A549 (cell line): ENCODE measurements at regions not wholly inside any gene's neighbourhood (a gene's known extent, or its start where the extent isn't known, plus 50 kb on each side); places are given as distances from the start of the nearest gene placed in this dataset.
A peak's percentile ranks its signal among the peaks of the same experiment; 100 is the strongest.

Source experiments
- ATAC-seq, 2 experiments: fragments of 200-7000 bp in 1 of 2; fragments of >200 bp in 1 of 2; cut with Nextera tagmentation in 1 of 2; cut with Tn5 transposase in 1 of 2; 3 replicates each; pipeline versions ENCODE4 v1.8.0 to v1.9.1; 2018 to 2020; ENCODE audit warnings: mild to moderate bottlenecking in 1 of 2, moderate library complexity in 1 of 2
- CTCF ChIA-PET: fragments of 300-600 bp; sonication (Branson Sonifier 250); formaldehyde crosslinking; extraction: SDS; loops from one replicate; lab custom pipeline; 2021; ENCODE audit warnings: antibody characterized with exemption, inconsistent platforms; lab: Yijun Ruan, JAX
- POLR2A ChIA-PET: fragments of 350-600 bp; formaldehyde crosslinking; extraction: SDS; loops from one replicate; lab custom pipeline; 2021; ENCODE audit warnings: antibody characterized with exemption, inconsistent platforms; lab: Yijun Ruan, JAX
- DNase-seq, 2 experiments: peaks; one replicate each; pipeline versions ENCODE4 v3.0.0 to v3.0.0-alpha.2; 2011 to 2016; ENCODE audit warnings: low read depth in 1 of 2, low spot score in 1 of 2
- FAIRE-seq: peaks from 2 replicates; lab custom pipeline; 2011; peaks lifted over from hg19 to GRCh38; lab: Jason Lieb, UNC
- H3K27ac ChIP-seq, 2 experiments: fragments of >200 bp; sonication (Bioruptor Twin); formaldehyde crosslinking; 3 replicates each; pipeline ENCODE4 v1.5.1; 2016 to 2017
- H3K4me1 ChIP-seq: fragments of >200 bp; sonication (Bioruptor Twin); formaldehyde crosslinking; 3 replicates; pipeline ENCODE4 v1.6.1; 2016
- H3K4me2 ChIP-seq: fragments of >200 bp; sonication (Bioruptor Twin); formaldehyde crosslinking; 3 replicates; pipeline ENCODE4 v1.6.1; 2016
- H3K4me3 ChIP-seq: fragments of >200 bp; sonication (Bioruptor Twin); formaldehyde crosslinking; 3 replicates; pipeline ENCODE4 v1.5.1; 2016
- H3K9me3 ChIP-seq: fragments of >200 bp; sonication (Bioruptor Twin); formaldehyde crosslinking; 3 replicates; pipeline ENCODE4 v1.6.1; 2016
- CEBPB ChIP-seq, 2 experiments: fragments of >200 bp in 1 of 2; sonication (Bioruptor Twin) in 1 of 2; formaldehyde crosslinking in 1 of 2; IDR thresholded peaks; 2 replicates each; pipeline ENCODE4 v1.6.1; 2012 to 2016
- EHF ChIP-seq: fragments of 250-450 bp; sonication (Bioruptor Pico); IDR thresholded peaks from 2 replicates; pipeline ENCODE4 v1.5.0; 2020; ENCODE audit warnings: mild to moderate bottlenecking
- EP300 ChIP-seq, 2 experiments: fragments of >200 bp; sonication (Bioruptor Twin); formaldehyde crosslinking; IDR thresholded peaks; 2 replicates in 1 of 2; 3 replicates in 1 of 2; pipeline ENCODE4 v1.6.1; 2016 to 2017
- GATA3 ChIP-seq: IDR thresholded peaks from 2 replicates; pipeline ENCODE4 v1.6.1; 2012; ENCODE audit warnings: borderline replicate concordance
- HOXB13 ChIP-seq: fragments of 250-450 bp; sonication (Bioruptor Pico); IDR thresholded peaks from 2 replicates; pipeline ENCODE4 v1.5.0; 2020; ENCODE audit warnings: low read depth, mild to moderate bottlenecking, moderate library complexity
- HOXB5 ChIP-seq: fragments of 250-450 bp; sonication (Bioruptor Pico); IDR thresholded peaks from 2 replicates; pipeline ENCODE4 v1.5.0; 2020; ENCODE audit warnings: mild to moderate bottlenecking, moderate library complexity
- KDM1A ChIP-seq: fragments of 200-600 bp; sonication (generic); IDR thresholded peaks from 2 replicates; pipeline ENCODE4 v1.6.1; 2016; ENCODE audit warnings: low read depth, mild to moderate bottlenecking
- MAFK ChIP-seq: fragments of 450-650 bp; IDR thresholded peaks from 2 replicates; pipeline ENCODE4 v1.6.1; 2014; ENCODE audit not compliant: partially characterized antibody
- MYC ChIP-seq: IDR thresholded peaks from 2 replicates; pipeline ENCODE4 v1.6.1; 2012; ENCODE audit warnings: mild to moderate bottlenecking, inconsistent platforms, low read length, improper control_type of control experiment, borderline replicate concordance
- NFE2L2 ChIP-seq: fragments of 150-350 bp; conservative IDR thresholded peaks from 2 replicates; pipeline ENCODE4 v1.6.1; 2014; ENCODE audit warnings: low read length
- NPAS2 ChIP-seq: fragments of 250-450 bp; sonication (Bioruptor Pico); IDR thresholded peaks from 2 replicates; pipeline ENCODE4 v1.8.0; 2022; ENCODE audit warnings: mild to moderate bottlenecking, moderate library complexity, borderline replicate concordance
- PHF8 ChIP-seq: fragments of 200-600 bp; sonication (generic); IDR thresholded peaks from 2 replicates; pipeline ENCODE4 v1.6.1; 2016; ENCODE audit warnings: low read depth, mild to moderate bottlenecking, antibody characterized with exemption, moderate library complexity, borderline replicate concordance
- POLR2A ChIP-seq: IDR thresholded peaks from 2 replicates; pipeline ENCODE4 v1.6.1; 2012; ENCODE audit warnings: mild to moderate bottlenecking, low read length
- POLR2AphosphoS2 ChIP-seq: conservative IDR thresholded peaks from 2 replicates; pipeline ENCODE4 v1.6.1; 2012; ENCODE audit warnings: low read length, improper control_type of control experiment, inconsistent platforms
- RAD21 ChIP-seq, 2 experiments: fragments of >200 bp in 1 of 2; sonication (Bioruptor Twin) in 1 of 2; formaldehyde crosslinking in 1 of 2; IDR thresholded peaks in 1 of 2; conservative IDR thresholded peaks in 1 of 2; 2 replicates in 1 of 2; 3 replicates in 1 of 2; pipeline ENCODE4 v1.6.1; 2012 to 2018; ENCODE audit warnings: inconsistent platforms in 1 of 2
- RCOR1 ChIP-seq: fragments of 150-350 bp; IDR thresholded peaks from 2 replicates; pipeline ENCODE4 v1.6.1; 2014; ENCODE audit warnings: antibody characterized with exemption, low read length, low read depth
- RFX5 ChIP-seq: fragments of 450-650 bp; IDR thresholded peaks from 2 replicates; pipeline ENCODE4 v1.7.1; 2014; ENCODE audit warnings: antibody characterized with exemption, mild to moderate bottlenecking, moderate library complexity
- SMC3 ChIP-seq: fragments of >200 bp; sonication (Bioruptor Twin); formaldehyde crosslinking; IDR thresholded peaks from 3 replicates; pipeline ENCODE4 v1.6.1; 2018; ENCODE audit warnings: inconsistent platforms
- SREBF2 ChIP-seq: fragments of 450-650 bp; IDR thresholded peaks from 2 replicates; pipeline ENCODE4 v1.6.1; 2014; ENCODE audit warnings: mild to moderate bottlenecking, moderate library complexity
- TP53 ChIP-seq: fragments of 250-450 bp; sonication (Bioruptor Pico); IDR thresholded peaks from 2 replicates; pipeline ENCODE4 v1.5.0; 2021; ENCODE audit warnings: mild to moderate bottlenecking, moderate library complexity
- WGBS: methylation state at CpG from one replicate; pipeline ENCODE4 v1.1.6; 2017; ENCODE audit errors: missing lambda C conversion rate; 5-methylcytosine and 5-hydroxymethylcytosine counted together
- TF ChIP-seq, protein P1 (sequence below): fragments of >200 bp; sonication (Bioruptor Twin); formaldehyde crosslinking; IDR thresholded peaks from 3 replicates; pipeline ENCODE4 v1.5.1; 2016

GRCh38 chr18:27848336-27848735 lies 328.6 kb downstream of the CDH2 start:
- ChIA-PET POLR2A (no interaction called here), CTCF (no interaction called here)
- ATAC-seq (no peak), FAIRE-seq (no peak), DNase-seq (no peak)
- Histone ChIP-seq H3K4me3 (no peak overlapping the region), H3K4me1 (peaks cover 16% of the 10 kb centered on the region; the same call in 1 of the 3 replicates), H3K9me3 (no peaks in the 10 kb centered on the region), H3K4me2 (no peak overlapping the region), H3K27ac (no peak overlapping the region)
- 62% methylated on average over 4 of the region's 4 CpGs for WGBS
- TF ChIP-seq CEBPB (IDR thresholded peaks at IDR 0.05) = no peak
- no peak for TF ChIP-seq NPAS2 (CRISPR knock-in tag)
- TF ChIP-seq NFE2L2 = no peak
- TF ChIP-seq RFX5 = no peak
- no peak for TF ChIP-seq SMC3
- TF ChIP-seq MYC = no peak
- no peak for TF ChIP-seq POLR2AphosphoS2
- no peak for TF ChIP-seq RAD21 (conservative IDR thresholded peaks at IDR 0.05 in 1 of 2, IDR thresholded peaks at IDR 0.05 in 1 of 2)
- no peak for TF ChIP-seq POLR2A
- no peak for TF ChIP-seq HOXB5 (CRISPR knock-in tag)
- TF ChIP-seq GATA3 = no peak
- TF ChIP-seq KDM1A = no peak
- TF ChIP-seq, protein P1, sequence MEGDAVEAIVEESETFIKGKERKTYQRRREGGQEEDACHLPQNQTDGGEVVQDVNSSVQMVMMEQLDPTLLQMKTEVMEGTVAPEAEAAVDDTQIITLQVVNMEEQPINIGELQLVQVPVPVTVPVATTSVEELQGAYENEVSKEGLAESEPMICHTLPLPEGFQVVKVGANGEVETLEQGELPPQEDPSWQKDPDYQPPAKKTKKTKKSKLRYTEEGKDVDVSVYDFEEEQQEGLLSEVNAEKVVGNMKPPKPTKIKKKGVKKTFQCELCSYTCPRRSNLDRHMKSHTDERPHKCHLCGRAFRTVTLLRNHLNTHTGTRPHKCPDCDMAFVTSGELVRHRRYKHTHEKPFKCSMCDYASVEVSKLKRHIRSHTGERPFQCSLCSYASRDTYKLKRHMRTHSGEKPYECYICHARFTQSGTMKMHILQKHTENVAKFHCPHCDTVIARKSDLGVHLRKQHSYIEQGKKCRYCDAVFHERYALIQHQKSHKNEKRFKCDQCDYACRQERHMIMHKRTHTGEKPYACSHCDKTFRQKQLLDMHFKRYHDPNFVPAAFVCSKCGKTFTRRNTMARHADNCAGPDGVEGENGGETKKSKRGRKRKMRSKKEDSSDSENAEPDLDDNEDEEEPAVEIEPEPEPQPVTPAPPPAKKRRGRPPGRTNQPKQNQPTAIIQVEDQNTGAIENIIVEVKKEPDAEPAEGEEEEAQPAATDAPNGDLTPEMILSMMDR = no peak
- TF ChIP-seq MAFK = no peak
- no peak for TF ChIP-seq EP300 (IDR thresholded peaks at IDR 0.05)

GRCh38 chr18:27847412-27847811 lies 329.5 kb downstream of the CDH2 start:
- DNase-seq = peak in 1 of 2 experiments; percentile 15
- H3K27ac ChIP-seq = no peak overlapping the region
- 11% methylated on average over 4 of the region's 4 CpGs for WGBS
- H3K4me3 ChIP-seq = no peak overlapping the region
- ATAC-seq = peak in 1 of 2 experiments; percentile 35; a peak in 1 of 6 replicates
- peaks cover 16% of the 10 kb centered on the region; the same call in 1 of the 3 replicates for H3K4me1 ChIP-seq
- H3K4me2 ChIP-seq = peak overlapping the region; percentile 13; the same call in 2 of the 3 replicates
- CTCF ChIA-PET = no interaction called here
- POLR2A ChIA-PET = no interaction called here
- no peak for FAIRE-seq
- no peaks in the 10 kb centered on the region for H3K9me3 ChIP-seq
- TF ChIP-seq EHF (CRISPR knock-in tag) (no peak), GATA3 (peak; percentile 66; the same call in 1 of the 2 replicates), POLR2AphosphoS2 (no peak), RAD21 (conservative IDR thresholded peaks at IDR 0.05 in 1 of 2, IDR thresholded peaks at IDR 0.05 in 1 of 2) (no peak)

GRCh38 chr18:27845897-27846296 lies 331.0 kb downstream of the CDH2 start:
- Histone ChIP-seq H3K4me2 (no peak overlapping the region), H3K27ac (no peak overlapping the region), H3K9me3 (no peaks in the 10 kb centered on the region), H3K4me1 (peaks cover 16% of the 10 kb centered on the region; the same call in 1 of the 3 replicates), H3K4me3 (no peak overlapping the region)
- FAIRE-seq = no peak
- ChIA-PET CTCF (no interaction called here), POLR2A (no interaction called here)
- ATAC-seq = no peak
- TF ChIP-seq EHF (CRISPR knock-in tag) (no peak), SREBF2 (no peak), MAFK (no peak), RCOR1 (no peak), HOXB13 (CRISPR knock-in tag) (no peak), PHF8 (no peak), TP53 (CRISPR knock-in tag) (no peak), MYC (no peak)
- WGBS = 77% methylated on average over 2 of the region's 2 CpGs
- DNase-seq = no peak
